Lower lobe of right lung (tissue), 2 donors: ENCODE measurements at regions not wholly inside any gene's neighbourhood (a gene's known extent, or its start where the extent isn't known, plus 50 kb on each side); places are given as distances from the start of the nearest gene placed in this dataset.
"Not testable (repeated sequence)": the region's sequence is repeated elsewhere in the genome, so short reads cannot be mapped to it uniquely, and the experiment has no call there.

ENCODE experiments used
- ATAC-seq, 2 donors: fragments of 200-7000 bp; cut with Tn5 transposase; one replicate each; pipeline ENCODE4 v1.9.1; 2020 to 2022; ENCODE audit warnings: mild to moderate bottlenecking in 2 of 2, moderate library complexity in 2 of 2
- DNase-seq: peaks from one replicate; pipeline ENCODE4 v3.0.0-alpha.2; 2020
- H3K27ac ChIP-seq: fragments of 200-600 bp; one replicate; pipeline ENCODE4 v1.8.0; 2022
- H3K27me3 ChIP-seq: fragments of 200-600 bp; one replicate; pipeline ENCODE4 v1.8.0; 2022; ENCODE audit warnings: low read depth
- H3K36me3 ChIP-seq: fragments of 200-600 bp; one replicate; pipeline ENCODE4 v1.8.0; 2022; ENCODE audit warnings: mild to moderate bottlenecking
- H3K4me1 ChIP-seq: fragments of 200-600 bp; one replicate; pipeline ENCODE4 v1.8.0; 2022
- H3K4me3 ChIP-seq: fragments of 200-600 bp; one replicate; pipeline ENCODE4 v1.8.0; 2022; ENCODE audit warnings: mild to moderate bottlenecking
- H3K9me3 ChIP-seq: fragments of 200-600 bp; one replicate; pipeline ENCODE4 v1.8.0; 2022
- CTCF ChIP-seq: fragments of 200-600 bp; IDR thresholded peaks from one replicate; pipeline ENCODE4 v1.8.0; 2022; ENCODE audit warnings: antibody characterized with exemption, mild to moderate bottlenecking
- intact Hi-C: fragments of 100-400 bp; cut with DNase I; formaldehyde crosslinking; loops from one replicate; pipeline ENCODE4 v1.11.0; 2022
- donor health status: DM: no; HTN: yes; CAD: no; lungs with severe emphysema.

- TF ChIP-seq CTCF, result no peak
- peak in 1 of 2 donors; percentile 13 for ATAC-seq
- no peak overlapping the region for H3K27ac ChIP-seq
- H3K4me3 ChIP-seq, result no peak overlapping the region
- peaks cover 6% of the 10 kb centered on the region for H3K27me3 ChIP-seq
- intact Hi-C loops, result no loop called here
- no peaks in the 10 kb centered on the region for H3K9me3 ChIP-seq
- H3K4me1 ChIP-seq, result no peaks in the 10 kb centered on the region
- DNase-seq, result no peak
- no peaks in the 10 kb centered on the region for H3K36me3 ChIP-seq
Measured at GRCh38 chr7:131927770-131928423, 371.5 kb upstream of the PODXL start.

- H3K36me3 ChIP-seq, result no peaks in the 10 kb centered on the region
Measured at GRCh38 chr7:131925636-131926035, 369.2 kb upstream of the PODXL start.

GRCh38 chr7:131924857-131925256, 368.4 kb upstream of the PODXL start:
- ATAC-seq, result no peak
- intact Hi-C loops, result no loop called here
- no peak overlapping the region for H3K27ac ChIP-seq

More at GRCh38 chr7:131925636-131926035, 369.2 kb upstream of the PODXL start:
- DNase-seq, result no peak
- no peak for TF ChIP-seq CTCF
- Histone ChIP-seq H3K4me1 (no peaks in the 10 kb centered on the region), H3K9me3 (no peaks in the 10 kb centered on the region), H3K4me3 (no peak overlapping the region), H3K27me3 (no peaks in the 10 kb centered on the region), H3K27ac (no peak overlapping the region)
- no peak for ATAC-seq
- intact Hi-C loops, result no loop called here

GRCh38 chr7:131922948-131923347, 366.5 kb upstream of the PODXL start:
- DNase-seq, H3K27me3 ChIP-seq, H3K4me3 ChIP-seq, H3K4me1 ChIP-seq, ATAC-seq, intact Hi-C loops, H3K9me3 ChIP-seq, H3K27ac ChIP-seq, H3K36me3 ChIP-seq: not testable (repeated sequence)

More at GRCh38 chr7:131924857-131925256, 368.4 kb upstream of the PODXL start:
- no peak overlapping the region for H3K4me3 ChIP-seq
- H3K9me3 ChIP-seq, result no peaks in the 10 kb centered on the region
- H3K36me3 ChIP-seq, result no peaks in the 10 kb centered on the region
- no peak for TF ChIP-seq CTCF
- no peaks in the 10 kb centered on the region for H3K27me3 ChIP-seq
- no peaks in the 10 kb centered on the region for H3K4me1 ChIP-seq
- DNase-seq, result no peak

- no peak for TF ChIP-seq CTCF
Measured at GRCh38 chr7:131921016-131921415, 364.6 kb upstream of the PODXL start.

GRCh38 chr7:131919920-131920709, 363.7 kb upstream of the PODXL start:
- H3K4me1 ChIP-seq, result no peaks in the 10 kb centered on the region
- H3K9me3 ChIP-seq, result no peaks in the 10 kb centered on the region
- H3K27me3 ChIP-seq, result no peaks in the 10 kb centered on the region
- intact Hi-C loops, result no loop called here
- ATAC-seq (no peak), DNase-seq (no peak)
- no peaks in the 10 kb centered on the region for H3K36me3 ChIP-seq
- H3K4me3 ChIP-seq, result no peak overlapping the region
- H3K27ac ChIP-seq, result no peak overlapping the region
- TF ChIP-seq CTCF, result no peak

More at GRCh38 chr7:131921016-131921415, 364.6 kb upstream of the PODXL start:
- Histone ChIP-seq H3K4me1 (no peaks in the 10 kb centered on the region), H3K9me3 (no peaks in the 10 kb centered on the region), H3K4me3 (no peak overlapping the region), H3K36me3 (no peaks in the 10 kb centered on the region), H3K27ac (no peak overlapping the region), H3K27me3 (no peaks in the 10 kb centered on the region)
- ATAC-seq (no peak), DNase-seq (no peak)
- intact Hi-C loops, result no loop called here
